Caco-2 (cell line): ENCODE measurements at regions not wholly inside any gene's neighbourhood (a gene's known extent, or its start where the extent isn't known, plus 50 kb on each side); places are given as distances from the start of the nearest gene placed in this dataset.

ENCODE experiments used
- BruUV-seq: library from RNA; stranded (reverse); fragments of 400-500 nt; replicated peaks from 2 replicates; lab custom pipeline; 2021; lab: Mats Ljungman, UMichigan
- CTCF ChIA-PET: fragments of 300-600 bp; sonication (Branson Sonifier 250); formaldehyde crosslinking; loops from one replicate; lab custom pipeline; 2022; ENCODE audit warnings: antibody characterized with exemption; lab: Charles Lee
- POLR2A ChIA-PET: fragments of 300-600 bp; sonication (Branson Sonifier 250); formaldehyde crosslinking; loops from one replicate; lab custom pipeline; 2022; ENCODE audit warnings: antibody characterized with exemption; lab: Charles Lee
- DNase-seq, 2 experiments: peaks; one replicate each; pipeline versions ENCODE4 v3.0.0 to v3.0.0-alpha.2; 2020 to 2022
- H3K27me3 ChIP-seq: replicated peaks from 2 replicates; pipeline ENCODE4 v1.6.0; 2011; ENCODE audit warnings: low read length; ENCODE audit not compliant: control insufficient read depth, insufficient read depth
- H3K36me3 ChIP-seq: 2 replicates; pipeline ENCODE4 v1.5.1; 2011; ENCODE audit warnings: low read length; ENCODE audit not compliant: control insufficient read depth, insufficient read depth
- H3K4me1 ChIP-seq: fragments of 250-450 bp; sonication (Bioruptor Pico); 2 replicates; pipeline ENCODE4 v1.5.1; 2020; ENCODE audit warnings: mild to moderate bottlenecking
- H3K4me3 ChIP-seq: 2 replicates; pipeline ENCODE4 v1.5.1; 2011; ENCODE audit warnings: low read depth, mild to moderate bottlenecking, control low read depth, low read length
- H3K9me3 ChIP-seq: fragments of 250-450 bp; sonication (Bioruptor Pico); 2 replicates; pipeline ENCODE4 v1.5.1; 2020; ENCODE audit warnings: mild to moderate bottlenecking, moderate library complexity
- H3K27ac Mint-ChIP-seq: one replicate; pipeline ENCODE4 v1.8.0; 2022; ENCODE audit warnings: mixed read lengths; ENCODE audit not compliant: unreplicated experiment
- H3K27me3 Mint-ChIP-seq: one replicate; pipeline ENCODE4 v1.8.0; 2022; ENCODE audit warnings: mixed read lengths; ENCODE audit not compliant: insufficient read depth, unreplicated experiment
- H3K36me3 Mint-ChIP-seq: one replicate; pipeline ENCODE4 v1.8.0; 2022; ENCODE audit warnings: mild to moderate bottlenecking, mixed read lengths; ENCODE audit not compliant: insufficient read depth, unreplicated experiment
- H3K4me1 Mint-ChIP-seq: one replicate; pipeline ENCODE4 v1.8.0; 2022; ENCODE audit warnings: low read depth, mixed read lengths; ENCODE audit not compliant: unreplicated experiment
- H3K4me3 Mint-ChIP-seq: one replicate; pipeline ENCODE4 v1.8.0; 2022; ENCODE audit warnings: mild to moderate bottlenecking, moderate library complexity, mixed read lengths; ENCODE audit not compliant: unreplicated experiment
- H3K9me3 Mint-ChIP-seq: one replicate; pipeline ENCODE4 v1.8.0; 2022; ENCODE audit warnings: mixed read lengths; ENCODE audit not compliant: unreplicated experiment
- intact Hi-C: fragments of 100-400 bp; cut with micrococcal nuclease; formaldehyde crosslinking; loops from one replicate; pipeline ENCODE4 v1.10.0; 2022; ENCODE audit not compliant: unreplicated experiment
- TF ChIP-seq, protein P1 (sequence below), 2 experiments: fragments of 200-600 bp in 1 of 2; IDR thresholded peaks; 1 replicate in 1 of 2; 2 replicates in 1 of 2; pipeline versions ENCODE4 v1.5.1 to v1.8.0; 2011 to 2022; ENCODE audit warnings: antibody characterized with exemption in 1 of 2, control low read depth in 1 of 2, inconsistent platforms in 1 of 2, low read depth in 1 of 2, low read length in 1 of 2, mild to moderate bottlenecking in 1 of 2, moderate library complexity in 1 of 2; ENCODE audit not compliant: insufficient read depth in 1 of 2, severe bottlenecking in 1 of 2, unreplicated experiment in 1 of 2

DNA sequence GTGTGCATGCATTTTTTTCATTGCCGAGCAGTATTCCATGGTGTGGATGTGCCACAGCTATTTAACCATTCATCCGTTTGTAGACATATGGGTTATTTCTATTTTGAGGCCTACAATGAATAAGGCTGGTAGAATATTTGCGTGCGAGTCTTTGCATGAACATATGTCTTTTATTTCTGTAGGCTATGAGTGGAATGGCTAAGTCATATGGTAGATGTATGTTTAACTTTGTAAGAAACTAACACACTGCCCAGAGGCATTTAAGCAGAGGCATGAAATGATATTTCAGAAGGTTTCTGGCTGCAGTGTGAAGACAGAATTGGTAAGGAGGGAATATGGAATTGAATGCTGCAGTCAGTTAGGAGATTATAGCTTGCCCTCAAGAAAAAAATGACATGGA is 457.4 kb upstream of the CDH4 start:
- Histone ChIP-seq H3K36me3 (no peaks in the 10 kb centered on the region), H3K4me3 (no peak overlapping the region), H3K4me1 (no peaks in the 10 kb centered on the region), H3K9me3 (no peaks in the 10 kb centered on the region; the same call in 1 of the 2 replicates), H3K27me3 (no peaks in the 10 kb centered on the region)
- no TSS peak for BruUV-seq
- TF ChIP-seq, protein P1, sequence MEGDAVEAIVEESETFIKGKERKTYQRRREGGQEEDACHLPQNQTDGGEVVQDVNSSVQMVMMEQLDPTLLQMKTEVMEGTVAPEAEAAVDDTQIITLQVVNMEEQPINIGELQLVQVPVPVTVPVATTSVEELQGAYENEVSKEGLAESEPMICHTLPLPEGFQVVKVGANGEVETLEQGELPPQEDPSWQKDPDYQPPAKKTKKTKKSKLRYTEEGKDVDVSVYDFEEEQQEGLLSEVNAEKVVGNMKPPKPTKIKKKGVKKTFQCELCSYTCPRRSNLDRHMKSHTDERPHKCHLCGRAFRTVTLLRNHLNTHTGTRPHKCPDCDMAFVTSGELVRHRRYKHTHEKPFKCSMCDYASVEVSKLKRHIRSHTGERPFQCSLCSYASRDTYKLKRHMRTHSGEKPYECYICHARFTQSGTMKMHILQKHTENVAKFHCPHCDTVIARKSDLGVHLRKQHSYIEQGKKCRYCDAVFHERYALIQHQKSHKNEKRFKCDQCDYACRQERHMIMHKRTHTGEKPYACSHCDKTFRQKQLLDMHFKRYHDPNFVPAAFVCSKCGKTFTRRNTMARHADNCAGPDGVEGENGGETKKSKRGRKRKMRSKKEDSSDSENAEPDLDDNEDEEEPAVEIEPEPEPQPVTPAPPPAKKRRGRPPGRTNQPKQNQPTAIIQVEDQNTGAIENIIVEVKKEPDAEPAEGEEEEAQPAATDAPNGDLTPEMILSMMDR (IDR thresholded peaks at IDR 0.05; ENCODE audit: insufficient read depth in 1 of 2, low read depth in 1 of 2, low read length in 1 of 2, severe bottlenecking in 1 of 2, unreplicated experiment in 1 of 2) = no peak
- Mint-ChIP-seq H3K9me3 (no peaks in the 10 kb centered on the region), H3K4me1 (no peaks in the 10 kb centered on the region), H3K27me3 (peaks cover 25% of the 10 kb centered on the region), H3K4me3 (no peak overlapping the region), H3K27ac (no peak overlapping the region), H3K36me3 (no peaks in the 10 kb centered on the region)
- POLR2A ChIA-PET = no interaction called here
- intact Hi-C loops = no loop called here
- CTCF ChIA-PET = no interaction called here
- DNase-seq = no peak

DNA sequence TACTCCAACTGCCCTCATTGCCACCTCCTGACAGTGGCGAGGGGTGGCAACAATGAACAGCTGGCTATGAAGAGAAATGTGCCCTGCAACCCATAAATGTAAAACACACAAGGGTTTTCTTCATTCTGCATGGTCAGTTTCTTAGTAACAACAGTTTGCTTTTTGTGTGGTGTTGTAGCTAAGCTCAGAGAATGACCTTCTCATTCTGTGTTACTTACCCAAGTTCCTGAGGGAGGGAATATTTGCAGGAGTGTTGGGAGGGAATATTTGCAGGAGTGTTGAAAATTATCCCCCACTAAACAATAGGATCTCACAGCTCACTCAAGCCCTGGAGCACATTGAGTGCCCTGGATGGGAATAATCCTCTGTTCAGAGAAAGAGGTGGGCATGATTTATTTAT is 456.4 kb upstream of the CDH4 start:
- intact Hi-C loops = no loop called here
- ChIA-PET CTCF (no interaction called here), POLR2A (no interaction called here)
- H3K36me3 ChIP-seq = no peaks in the 10 kb centered on the region
- Mint-ChIP-seq H3K36me3 (no peaks in the 10 kb centered on the region), H3K9me3 (no peaks in the 10 kb centered on the region), H3K27me3 (peaks cover 23% of the 10 kb centered on the region), H3K27ac (no peak overlapping the region), H3K4me1 (no peaks in the 10 kb centered on the region), H3K4me3 (no peak overlapping the region)
- no peaks in the 10 kb centered on the region for H3K27me3 ChIP-seq
- no peak for DNase-seq
- TF ChIP-seq, protein P1 (IDR thresholded peaks at IDR 0.05; ENCODE audit: insufficient read depth in 1 of 2, low read depth in 1 of 2, low read length in 1 of 2, severe bottlenecking in 1 of 2, unreplicated experiment in 1 of 2) = no peak
- no peaks in the 10 kb centered on the region for H3K4me1 ChIP-seq
- no TSS peak for BruUV-seq
- H3K4me3 ChIP-seq = no peak overlapping the region
- peaks cover 8% of the 10 kb centered on the region for H3K9me3 ChIP-seq

DNA sequence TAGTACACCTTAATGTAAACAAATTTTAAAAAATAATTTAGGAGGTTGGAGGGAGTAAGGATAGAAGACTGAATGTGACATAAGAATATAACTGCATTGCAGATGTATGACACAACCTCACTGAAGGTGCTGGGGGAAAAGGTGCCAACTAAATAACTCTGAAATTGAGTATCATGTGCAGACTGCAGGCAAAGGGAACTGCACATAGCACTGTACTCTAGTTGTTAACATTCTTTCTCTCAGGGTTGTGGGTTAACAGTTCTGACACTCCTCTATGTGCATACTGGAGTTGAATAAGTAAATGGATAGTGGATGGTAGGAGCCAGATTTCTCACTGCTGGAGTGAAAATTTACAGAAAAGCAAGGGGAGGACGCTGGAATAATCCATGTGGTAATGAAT is 451.9 kb upstream of the CDH4 start:
- intact Hi-C loops = no loop called here
- Mint-ChIP-seq H3K4me3 (no peak overlapping the region), H3K36me3 (no peaks in the 10 kb centered on the region), H3K27ac (no peak overlapping the region), H3K9me3 (no peaks in the 10 kb centered on the region), H3K27me3 (peaks cover 13% of the 10 kb centered on the region), H3K4me1 (no peaks in the 10 kb centered on the region)
- TF ChIP-seq, protein P1 (IDR thresholded peaks at IDR 0.05; ENCODE audit: insufficient read depth in 1 of 2, low read depth in 1 of 2, low read length in 1 of 2, severe bottlenecking in 1 of 2, unreplicated experiment in 1 of 2) = no peak
- H3K9me3 ChIP-seq = peaks cover 9% of the 10 kb centered on the region
- no peaks in the 10 kb centered on the region for H3K4me1 ChIP-seq
- H3K4me3 ChIP-seq = no peak overlapping the region
- H3K27me3 ChIP-seq = no peaks in the 10 kb centered on the region
- ChIA-PET CTCF (no interaction called here), POLR2A (no interaction called here)
- H3K36me3 ChIP-seq = no peaks in the 10 kb centered on the region
- DNase-seq = no peak
- no TSS peak for BruUV-seq
